AG10803 (cell line): ENCODE measurements at regions not wholly inside any gene's neighbourhood (a gene's known extent, or its start where the extent isn't known, plus 50 kb on each side); places are given as distances from the start of the nearest gene placed in this dataset.

Source experiments
- DNase-seq: peaks from one replicate; pipeline ENCODE4 v3.0.0; 2010; ENCODE audit warnings: low read depth
- H3K4me3 ChIP-seq: 2 replicates; pipeline ENCODE4 v1.5.1; 2011; ENCODE audit warnings: mild to moderate bottlenecking, low read length, control low read depth
- TF ChIP-seq, protein P1 (sequence below): conservative IDR thresholded peaks from 2 replicates; pipeline ENCODE4 v1.5.1; 2011; ENCODE audit warnings: mild to moderate bottlenecking, low read length, control low read depth, inconsistent platforms

- peak; percentile 1 for DNase-seq
- H3K4me3 ChIP-seq = no peak overlapping the region
- TF ChIP-seq, protein P1, sequence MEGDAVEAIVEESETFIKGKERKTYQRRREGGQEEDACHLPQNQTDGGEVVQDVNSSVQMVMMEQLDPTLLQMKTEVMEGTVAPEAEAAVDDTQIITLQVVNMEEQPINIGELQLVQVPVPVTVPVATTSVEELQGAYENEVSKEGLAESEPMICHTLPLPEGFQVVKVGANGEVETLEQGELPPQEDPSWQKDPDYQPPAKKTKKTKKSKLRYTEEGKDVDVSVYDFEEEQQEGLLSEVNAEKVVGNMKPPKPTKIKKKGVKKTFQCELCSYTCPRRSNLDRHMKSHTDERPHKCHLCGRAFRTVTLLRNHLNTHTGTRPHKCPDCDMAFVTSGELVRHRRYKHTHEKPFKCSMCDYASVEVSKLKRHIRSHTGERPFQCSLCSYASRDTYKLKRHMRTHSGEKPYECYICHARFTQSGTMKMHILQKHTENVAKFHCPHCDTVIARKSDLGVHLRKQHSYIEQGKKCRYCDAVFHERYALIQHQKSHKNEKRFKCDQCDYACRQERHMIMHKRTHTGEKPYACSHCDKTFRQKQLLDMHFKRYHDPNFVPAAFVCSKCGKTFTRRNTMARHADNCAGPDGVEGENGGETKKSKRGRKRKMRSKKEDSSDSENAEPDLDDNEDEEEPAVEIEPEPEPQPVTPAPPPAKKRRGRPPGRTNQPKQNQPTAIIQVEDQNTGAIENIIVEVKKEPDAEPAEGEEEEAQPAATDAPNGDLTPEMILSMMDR = no peak
Measured at GRCh38 chr13:84339456-84339855, 457.2 kb upstream of the SLITRK1 start.

DNA sequence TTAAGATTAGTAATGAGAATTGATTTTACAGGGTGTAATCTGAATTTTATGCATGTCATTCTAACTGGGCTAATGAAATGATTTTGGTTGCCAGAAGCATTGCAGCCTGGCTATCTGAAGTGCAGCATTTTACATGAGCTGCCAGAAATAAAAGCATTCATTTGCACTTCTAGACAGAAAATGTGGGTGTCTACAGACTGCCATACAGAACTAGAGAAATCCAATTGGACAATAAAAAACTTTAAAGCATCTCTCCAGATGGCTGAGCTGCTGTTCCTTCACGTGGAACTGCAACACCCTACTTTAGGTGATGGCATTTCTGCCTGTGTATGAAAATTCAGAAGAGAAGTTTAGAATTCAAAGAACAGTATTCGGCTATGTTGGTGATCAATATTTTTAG, 450.1 kb upstream of the SLITRK1 start:
- TF ChIP-seq, protein P1 = no peak
- DNase-seq = no peak

DNA sequence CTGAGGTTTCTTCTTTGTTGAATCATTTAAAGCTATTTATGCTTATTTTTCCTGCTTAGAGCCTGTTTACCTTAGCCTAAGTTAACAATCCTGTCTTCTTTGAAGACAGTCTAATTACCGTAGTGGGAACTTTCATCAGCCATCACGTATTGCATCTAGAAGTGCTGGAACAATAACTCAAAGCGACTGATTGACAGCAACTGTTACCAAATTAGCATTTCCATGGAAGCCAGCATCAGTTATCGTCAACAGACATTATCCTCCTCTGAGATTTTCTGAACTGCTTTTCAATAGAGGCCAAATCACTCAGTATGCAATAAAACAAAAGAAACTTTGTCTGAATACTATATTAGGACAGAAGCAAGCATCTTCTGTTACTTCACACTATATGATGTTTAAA, 433.3 kb upstream of the SLITRK1 start:
- no peak for DNase-seq
- TF ChIP-seq, protein P1 = no peak
- H3K4me3 ChIP-seq = no peak overlapping the region

More for the DNA sequence above, 450.1 kb upstream of the SLITRK1 start:
- H3K4me3 ChIP-seq = no peak overlapping the region

GRCh38 chr13:84303035-84303434, 420.8 kb upstream of the SLITRK1 start:
- H3K4me3 ChIP-seq = no peak overlapping the region
- peak; percentile 2 for DNase-seq
- TF ChIP-seq, protein P1 = no peak

DNA sequence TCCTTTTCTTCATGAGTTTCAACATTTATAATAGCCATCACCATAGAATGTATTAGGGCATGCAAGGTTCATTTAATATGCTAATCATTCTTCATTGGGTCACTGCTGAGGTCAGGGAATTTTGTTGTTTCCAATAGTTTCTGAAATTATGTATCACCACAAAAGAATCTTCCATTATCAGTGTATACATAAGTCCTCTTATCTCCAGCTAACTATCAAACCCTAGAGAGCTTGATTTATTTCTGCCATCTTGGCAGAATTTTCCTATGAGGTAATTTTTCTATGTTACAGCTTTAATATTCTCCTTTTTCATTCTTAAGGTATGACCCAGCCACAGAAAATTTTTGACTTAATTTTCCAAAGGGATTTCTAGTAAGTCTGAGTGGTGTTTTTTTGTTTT, 415.0 kb upstream of the SLITRK1 start:
- DNase-seq = no peak
- no peak overlapping the region for H3K4me3 ChIP-seq
- TF ChIP-seq, protein P1 = no peak

- no peak overlapping the region for H3K4me3 ChIP-seq
- TF ChIP-seq, protein P1 = no peak
- no peak for DNase-seq
Measured at GRCh38 chr13:84296401-84296800, 414.1 kb upstream of the SLITRK1 start.

GRCh38 chr13:84294576-84294975, 412.3 kb upstream of the SLITRK1 start:
- TF ChIP-seq, protein P1 = no peak
- no peak for DNase-seq
- no peak overlapping the region for H3K4me3 ChIP-seq
